ENCODE measurements at regions not wholly inside any gene's neighbourhood (a gene's known extent, or its start where the extent isn't known, plus 50 kb on each side); places are given as distances from the start of the nearest gene placed in this dataset.

- TF ChIP-seq CTCF (IDR thresholded peaks at IDR 0.05) = no peak
- TF ChIP-seq POLR2A (IDR thresholded peaks at IDR 0.05) = no peak
- no peak for TF ChIP-seq POLR2AphosphoS5 (IDR thresholded peaks at IDR 0.05)
- no peak for TF ChIP-seq EP300 (IDR thresholded peaks at IDR 0.05)
Measured at GRCh38 chr10:28879875-28880682, 202.8 kb downstream of the BAMBI start.
